ENCODE measurements at regions not wholly inside any gene's neighbourhood (a gene's known extent, or its start where the extent isn't known, plus 50 kb on each side); places are given as distances from the start of the nearest gene placed in this dataset.

GRCh38 chr12:46503637-46504175, 131.1 kb upstream of the SLC38A2 start:
- Histone ChIP-seq H3K27ac (ENCODE audit: low read depth, low read length) (no peak overlapping the region), H2BK15ac (ENCODE audit: low read length) (no peak overlapping the region), H2AK5ac (ENCODE audit: low read depth, low read length) (no peak overlapping the region), H3K27me3 (replicated peaks in 1 of 4; ENCODE audit: control insufficient read depth in 3 of 4, extremely low read depth in 1 of 4, insufficient read depth in 3 of 4, low read length in 3 of 4) (no peaks in the 10 kb centered on the region), H3K36me3 (ENCODE audit: control insufficient read depth in 2 of 4, insufficient read depth in 4 of 4, low read length in 3 of 4) (peaks cover 0 to 3% (median 0%) of the 10 kb centered on the region in 4 experiments; a peak in 2 of 8 replicates), H3K4me3 (ENCODE audit: extremely low read depth in 1 of 4, insufficient read depth in 2 of 4, low read depth in 3 of 4, low read length in 4 of 4) (no peak overlapping the region), H3K23ac (ENCODE audit: insufficient read length) (no peak overlapping the region), H4K20me1 (replicated peaks in 1 of 2; ENCODE audit: control insufficient read depth in 1 of 2, insufficient read depth in 2 of 2, low read length in 2 of 2) (no peaks in the 10 kb centered on the region), H3K14ac (ENCODE audit: insufficient read length) (no peak overlapping the region), H3K18ac (ENCODE audit: extremely low read depth, low read length) (no peak overlapping the region), H3K4me1 (replicated peaks in 1 of 4; ENCODE audit: control insufficient read depth in 3 of 4, insufficient read depth in 4 of 4, low read length in 3 of 4) (no peaks in the 10 kb centered on the region), H2AFZ (ENCODE audit: low read length) (no peak overlapping the region), H3K9me3 (ENCODE audit: insufficient read depth in 2 of 2, low read depth in 1 of 2, low read length in 1 of 2) (peaks cover 7 to 11% of the 10 kb centered on the region in 2 experiments), H4K91ac (replicated peaks; ENCODE audit: insufficient read length, low read length) (no peak overlapping the region), H2BK120ac (replicated peaks; ENCODE audit: low read depth, low read length) (no peak overlapping the region), H3K23me2 (ENCODE audit: low read depth, low read length) (no peaks in the 10 kb centered on the region; the same call in 1 of the 2 replicates), H3K79me2 (ENCODE audit: control insufficient read depth in 1 of 2, insufficient read depth in 2 of 2, low read length in 2 of 2) (no peaks in the 10 kb centered on the region), H4K5ac (ENCODE audit: insufficient read length, low read depth, low read length) (no peak overlapping the region), H2BK12ac (ENCODE audit: low read depth, low read length) (no peak overlapping the region), H2BK20ac (ENCODE audit: low read length) (no peak overlapping the region), H3K56ac (replicated peaks; ENCODE audit: insufficient read length, low read depth, low read length) (no peak overlapping the region), H3K4me2 (ENCODE audit: insufficient read depth in 1 of 2, low read depth in 2 of 2, low read length in 2 of 2) (no peak overlapping the region), H2BK5ac (ENCODE audit: low read depth, low read length) (no peak overlapping the region), H3K4ac (replicated peaks; ENCODE audit: insufficient read length, low read depth, low read length) (no peak overlapping the region), H4K8ac (ENCODE audit: extremely low read depth, insufficient read depth, low read length) (no peak overlapping the region), H3K79me1 (ENCODE audit: low read depth, low read length) (no peaks in the 10 kb centered on the region), H3K9ac (replicated peaks in 1 of 4; ENCODE audit: extremely low read depth in 1 of 4, low read depth in 3 of 4, low read length in 3 of 4) (no peak overlapping the region)
- ChIA-PET CTCF (ENCODE audit: partially characterized antibody) (no interaction called here), POLR2A (ENCODE audit: partially characterized antibody) (interaction anchor here (0.6 kb wide), 1 partner anchor 360 kb away, joined by 3 read pairs; no protein-coding TSS in a partner anchor)
- DNase-seq (ENCODE audit: low read depth in 1 of 2, low spot score in 2 of 2) (no peak), FAIRE-seq (no peak)
- 85% methylated on average over 1 of the region's 1 CpG; no CpG with 5 or more reads in 1 of the 2 experiments for WGBS, 2 experiments (ENCODE audit: extremely low coverage in 1 of 2, insufficient coverage in 1 of 2, insufficient read length in 1 of 2, insufficient replicate concordance in 2 of 2, low coverage in 1 of 2, low lambda C conversion rate in 2 of 2, missing lambda C conversion rate in 1 of 2)
- TF ChIP-seq CREB1 (IDR thresholded peaks at IDR 0.05), result no peak
- no peak for TF ChIP-seq HDAC2 (IDR thresholded peaks at IDR 0.05; ENCODE audit: borderline replicate concordance in 1 of 2, low read depth in 2 of 2, low read length in 2 of 2)
- TF ChIP-seq ZNF274 (IDR thresholded peaks at IDR 0.05; ENCODE audit: borderline replicate concordance, extremely low read depth, low read length), result no peak
- no peak for TF ChIP-seq RXRA (IDR thresholded peaks at IDR 0.05; ENCODE audit: insufficient read depth, low read depth, low read length)
- TF ChIP-seq SIRT6 (IDR thresholded peaks at IDR 0.05; ENCODE audit: low read length), result no peak
- no peak for TF ChIP-seq BRCA1 (IDR thresholded peaks at IDR 0.05; ENCODE audit: low read depth, low read length)
- TF ChIP-seq, protein P1, sequence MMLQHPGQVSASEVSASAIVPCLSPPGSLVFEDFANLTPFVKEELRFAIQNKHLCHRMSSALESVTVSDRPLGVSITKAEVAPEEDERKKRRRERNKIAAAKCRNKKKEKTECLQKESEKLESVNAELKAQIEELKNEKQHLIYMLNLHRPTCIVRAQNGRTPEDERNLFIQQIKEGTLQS (IDR thresholded peaks at IDR 0.05; ENCODE audit: insufficient read depth, low read depth, low read length), result no peak
- no peak for TF ChIP-seq TEAD4 (IDR thresholded peaks at IDR 0.05; ENCODE audit: low read depth, low read length)
- no peak for TF ChIP-seq ASH2L (IDR thresholded peaks at IDR 0.05; ENCODE audit: low read length)
- no peak for TF ChIP-seq NRF1 (IDR thresholded peaks at IDR 0.05; ENCODE audit: low read depth, low read length)
- TF ChIP-seq PHF8 (conservative IDR thresholded peaks at IDR 0.05; ENCODE audit: low read depth, low read length), result no peak
- TF ChIP-seq KDM5A (IDR thresholded peaks at IDR 0.05; ENCODE audit: low read length), result no peak
- TF ChIP-seq SRF (IDR thresholded peaks at IDR 0.05; ENCODE audit: low read depth, low read length), result no peak
- no peak for TF ChIP-seq BACH1 (IDR thresholded peaks at IDR 0.05; ENCODE audit: low read length)
- TF ChIP-seq CBX8 (IDR thresholded peaks at IDR 0.05; ENCODE audit: borderline replicate concordance, low read depth, low read length), result no peak
